OCI-LY3 (cell line): ENCODE measurements at regions not wholly inside any gene's neighbourhood (a gene's known extent, or its start where the extent isn't known, plus 50 kb on each side); places are given as distances from the start of the nearest gene placed in this dataset.

Source experiments
- CTCF ChIP-seq: fragments of 200-600, 300-600 bp; sonication (generic); IDR thresholded peaks from 2 replicates; pipeline ENCODE4 v1.5.1; 2014; ENCODE audit warnings: antibody characterized with exemption, low read length, low read depth
- EZH2phosphoT487 ChIP-seq: fragments of 200-600 bp; shearing (Covaris generic); IDR thresholded peaks from 2 replicates; pipeline ENCODE4 v1.6.1; 2018; ENCODE audit warnings: antibody characterized with exemption, mixed run types, low read depth

GRCh38 chr6:73965539-73966029 lies 269.6 kb downstream of the CD109 start:
- no peak for TF ChIP-seq CTCF
- no peak for TF ChIP-seq EZH2phosphoT487
